ENCODE measurements at regions not wholly inside any gene's neighbourhood (a gene's known extent, or its start where the extent isn't known, plus 50 kb on each side); places are given as distances from the start of the nearest gene placed in this dataset.
"Not testable (repeated sequence)": the region's sequence is repeated elsewhere in the genome, so short reads cannot be mapped to it uniquely, and the experiment has no call there.

DNA sequence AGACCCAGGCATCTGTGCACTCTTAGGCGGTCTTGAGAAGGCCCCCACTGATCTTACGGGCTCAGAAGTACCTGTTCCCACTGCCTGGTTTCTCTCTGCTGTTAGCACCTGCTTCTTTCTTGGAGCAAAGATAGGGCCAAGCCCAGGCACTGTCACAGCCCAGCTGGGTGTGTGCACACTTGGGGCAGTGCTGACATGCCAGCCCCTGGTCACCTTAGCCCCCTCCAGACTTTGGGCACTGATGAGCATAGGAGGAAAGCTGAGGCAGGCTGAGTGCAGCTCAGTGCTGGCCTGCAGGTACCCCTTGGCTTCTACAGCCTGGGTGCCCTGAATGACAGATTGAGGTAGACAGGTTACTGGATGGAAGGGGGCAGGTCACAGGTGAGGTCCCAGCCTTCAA, 105.7 kb upstream of the AHI1 start:
- ChIA-PET CTCF (interaction anchor here (2.0 kb wide), 1 partner anchor 11 kb away, joined by 10 read pairs; no protein-coding TSS in a partner anchor), POLR2A (no interaction called here)

DNA sequence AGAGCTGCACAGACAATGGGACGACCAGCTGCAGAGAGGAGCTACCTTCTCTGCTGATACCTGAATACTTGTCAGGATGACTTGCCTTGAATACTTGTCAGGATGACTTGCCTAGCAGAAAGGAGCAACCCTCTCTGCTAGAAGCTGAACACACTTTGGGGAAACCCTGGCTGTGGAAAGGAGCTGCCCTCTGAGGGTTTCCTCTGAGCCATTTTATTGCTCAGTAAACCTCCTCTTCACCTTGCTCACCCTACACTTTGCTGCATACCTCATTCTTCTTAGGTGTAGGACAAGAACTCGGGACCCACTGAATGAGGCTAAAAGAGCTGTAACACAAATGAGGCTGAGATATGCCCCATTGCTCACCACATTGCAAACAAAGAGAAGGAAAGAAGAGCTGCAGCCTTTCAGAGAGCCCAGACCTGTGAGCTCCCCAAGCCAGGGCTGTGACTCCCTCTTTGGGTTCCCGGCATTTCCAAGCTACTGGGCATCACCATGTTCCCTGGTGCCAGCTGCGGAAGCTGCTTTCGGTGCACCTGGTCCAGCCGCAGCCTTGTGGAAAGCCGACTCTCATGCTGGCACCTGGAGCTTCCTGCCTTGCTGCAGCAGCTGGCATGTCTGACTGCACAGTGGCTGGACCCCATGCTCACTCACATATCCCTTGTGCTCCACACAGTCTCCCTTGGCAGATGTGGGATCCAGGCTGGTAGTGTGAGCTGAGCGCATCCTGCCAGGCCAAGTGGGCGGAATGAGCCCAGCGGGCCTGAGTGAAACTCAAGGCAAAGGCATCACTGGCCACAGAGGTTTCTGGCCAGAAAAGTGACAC, 106.7 kb upstream of the AHI1 start:
- no peaks in the 10 kb centered on the region for H3K9me3 ChIP-seq (ENCODE audit: control extremely low read depth in 1 of 5, control insufficient read depth in 4 of 5, insufficient read depth in 2 of 5, low read depth in 1 of 5, low read length in 4 of 5)
- WGBS (ENCODE audit: insufficient coverage) = 96% methylated on average over 9 of the region's 10 CpGs
- ChIA-PET CTCF (interaction anchor here (2.0 kb wide), 1 partner anchor 12 kb away, joined by 10 read pairs; no protein-coding TSS in a partner anchor), POLR2A (no interaction called here)
- no peak overlapping the region for H3K4me3 ChIP-seq (ENCODE audit: control insufficient read depth in 1 of 7, extremely low read depth in 1 of 7, insufficient read depth in 4 of 7, low read depth in 2 of 7, low read length in 6 of 7)
- DNase-seq = no peak
- no peaks in the 10 kb centered on the region for H3K27me3 ChIP-seq (replicated peaks in 2 of 5; ENCODE audit: control insufficient read depth in 4 of 5, insufficient read depth in 5 of 5, low read length in 4 of 5)
- no peak overlapping the region for H3K27ac ChIP-seq (ENCODE audit: insufficient read depth in 1 of 2, low read depth in 1 of 2, low read length in 2 of 2, poor library complexity in 1 of 2, severe bottlenecking in 2 of 2)
- no peaks in the 10 kb centered on the region for H3K36me3 ChIP-seq (ENCODE audit: control insufficient read depth in 4 of 4, insufficient read depth in 4 of 4, low read length in 3 of 4)
- no peaks in the 10 kb centered on the region for H3K4me1 ChIP-seq (ENCODE audit: control extremely low read depth in 1 of 4, control insufficient read depth in 4 of 4, insufficient read depth in 4 of 4, low read length in 3 of 4)

More for the DNA sequence above, 105.7 kb upstream of the AHI1 start:
- Histone ChIP-seq H3K4me1 (ENCODE audit: control extremely low read depth in 1 of 4, control insufficient read depth in 4 of 4, insufficient read depth in 4 of 4, low read length in 3 of 4) (no peaks in the 10 kb centered on the region), H3K27ac (ENCODE audit: insufficient read depth in 1 of 2, low read depth in 1 of 2, low read length in 2 of 2, poor library complexity in 1 of 2, severe bottlenecking in 2 of 2) (no peak overlapping the region), H3K27me3 (replicated peaks in 2 of 5; ENCODE audit: control insufficient read depth in 4 of 5, insufficient read depth in 5 of 5, low read length in 4 of 5) (no peaks in the 10 kb centered on the region), H3K4me3 (ENCODE audit: control insufficient read depth in 1 of 7, extremely low read depth in 1 of 7, insufficient read depth in 4 of 7, low read depth in 2 of 7, low read length in 6 of 7) (no peak overlapping the region), H3K36me3 (ENCODE audit: control insufficient read depth in 4 of 4, insufficient read depth in 4 of 4, low read length in 3 of 4) (no peaks in the 10 kb centered on the region), H3K9me3 (ENCODE audit: control extremely low read depth in 1 of 5, control insufficient read depth in 4 of 5, insufficient read depth in 2 of 5, low read depth in 1 of 5, low read length in 4 of 5) (no peaks in the 10 kb centered on the region)
- WGBS (ENCODE audit: insufficient coverage) = 100% methylated on average over 2 of the region's 2 CpGs
- no peak for DNase-seq

DNA sequence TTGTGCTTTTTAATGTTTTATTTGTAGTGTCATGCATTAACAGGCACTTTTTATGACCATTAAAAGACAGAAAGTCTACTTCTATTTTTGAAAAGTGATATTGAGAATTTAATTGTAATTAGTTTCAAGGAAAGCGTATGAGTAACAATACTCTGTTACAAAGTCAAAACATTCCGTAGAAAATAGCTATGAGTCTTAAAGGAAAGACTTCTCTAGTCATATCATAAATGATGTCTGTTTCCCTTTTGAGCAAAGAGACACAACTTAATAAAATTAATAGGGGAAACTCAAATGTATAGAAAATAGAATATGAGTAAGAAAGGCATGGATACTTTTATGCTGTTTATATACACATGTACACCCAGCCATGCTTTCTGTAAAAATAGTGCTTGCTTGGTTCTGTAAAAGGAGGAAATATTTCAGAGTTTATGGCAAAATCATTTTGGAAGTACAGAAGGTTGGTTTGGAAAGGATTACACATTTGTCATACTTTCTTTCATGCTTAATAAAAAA, 107.8 kb upstream of the AHI1 start:
- Histone ChIP-seq H3K27me3 (replicated peaks in 2 of 5; ENCODE audit: control insufficient read depth in 4 of 5, insufficient read depth in 5 of 5, low read length in 4 of 5) (no peaks in the 10 kb centered on the region), H3K4me1 (ENCODE audit: control extremely low read depth in 1 of 4, control insufficient read depth in 4 of 4, insufficient read depth in 4 of 4, low read length in 3 of 4) (no peaks in the 10 kb centered on the region), H3K4me3 (ENCODE audit: control insufficient read depth in 1 of 7, extremely low read depth in 1 of 7, insufficient read depth in 4 of 7, low read depth in 2 of 7, low read length in 6 of 7) (no peak overlapping the region), H3K36me3 (ENCODE audit: control insufficient read depth in 4 of 4, insufficient read depth in 4 of 4, low read length in 3 of 4) (no peaks in the 10 kb centered on the region), H3K27ac (ENCODE audit: insufficient read depth in 1 of 2, low read depth in 1 of 2, low read length in 2 of 2, poor library complexity in 1 of 2, severe bottlenecking in 2 of 2) (no peak overlapping the region), H3K9me3 (ENCODE audit: control extremely low read depth in 1 of 5, control insufficient read depth in 4 of 5, insufficient read depth in 2 of 5, low read depth in 1 of 5, low read length in 4 of 5) (no peaks in the 10 kb centered on the region)
- DNase-seq = no peak
- ChIA-PET POLR2A (no interaction called here), CTCF (no interaction called here)
- no CpG with 5 or more reads among the region's 2 CpGs for WGBS (ENCODE audit: insufficient coverage)

DNA sequence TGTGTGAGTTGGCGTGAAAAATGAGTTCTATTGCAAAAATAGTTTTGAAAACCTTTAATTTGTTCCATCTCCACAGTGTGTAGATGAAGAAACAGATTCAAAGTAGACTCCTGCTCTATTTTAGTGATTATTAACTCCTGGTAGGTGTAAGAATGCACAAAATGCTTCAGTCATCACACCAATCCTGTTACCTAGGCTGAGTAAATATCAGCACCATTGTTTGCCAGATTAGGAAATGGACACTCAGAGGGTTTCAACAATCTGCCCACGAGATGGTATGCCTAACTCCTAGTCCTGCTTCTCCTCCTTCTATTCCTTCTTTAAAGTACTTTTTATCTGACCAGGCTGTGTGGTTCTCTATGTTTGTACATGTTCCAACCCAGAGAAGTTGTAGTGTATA, 108.9 kb upstream of the AHI1 start:
- H3K36me3 ChIP-seq (ENCODE audit: control insufficient read depth in 4 of 4, insufficient read depth in 4 of 4, low read length in 3 of 4) = no peaks in the 10 kb centered on the region
- H3K27me3 ChIP-seq (replicated peaks in 2 of 5; ENCODE audit: control insufficient read depth in 4 of 5, insufficient read depth in 5 of 5, low read length in 4 of 5) = no peaks in the 10 kb centered on the region
- H3K4me1 ChIP-seq (ENCODE audit: control extremely low read depth in 1 of 4, control insufficient read depth in 4 of 4, insufficient read depth in 4 of 4, low read length in 3 of 4) = no peaks in the 10 kb centered on the region
- no CpG with 5 or more reads among the region's 2 CpGs for WGBS (ENCODE audit: insufficient coverage)
- no peak for DNase-seq
- CTCF ChIA-PET = no interaction called here
- H3K9me3 ChIP-seq (ENCODE audit: control extremely low read depth in 1 of 5, control insufficient read depth in 4 of 5, insufficient read depth in 2 of 5, low read depth in 1 of 5, low read length in 4 of 5) = no peaks in the 10 kb centered on the region
- H3K27ac ChIP-seq (ENCODE audit: insufficient read depth in 1 of 2, low read depth in 1 of 2, low read length in 2 of 2, poor library complexity in 1 of 2, severe bottlenecking in 2 of 2) = no peak overlapping the region
- POLR2A ChIA-PET = no interaction called here
- H3K4me3 ChIP-seq (ENCODE audit: control insufficient read depth in 1 of 7, extremely low read depth in 1 of 7, insufficient read depth in 4 of 7, low read depth in 2 of 7, low read length in 6 of 7) = no peak overlapping the region

DNA sequence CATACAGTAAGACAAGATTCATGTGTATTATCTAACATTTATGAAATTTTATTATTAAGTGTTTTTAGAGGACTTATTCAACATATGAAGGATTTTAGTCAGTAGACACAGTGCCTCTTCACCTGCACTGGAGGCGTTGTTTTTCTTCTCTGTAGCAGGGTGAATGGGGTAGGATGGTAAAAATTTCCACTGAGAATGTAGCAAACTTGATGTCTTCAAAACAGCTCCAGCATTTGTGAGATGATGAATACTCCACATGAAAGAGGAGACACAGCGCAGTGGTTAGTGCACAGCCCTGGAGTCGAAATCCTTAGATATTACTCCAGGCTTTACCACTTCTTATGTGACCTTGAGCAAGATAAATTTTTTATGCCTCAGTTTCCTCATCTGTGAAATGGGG, 110.5 kb upstream of the AHI1 start:
- Histone ChIP-seq H3K4me3 (ENCODE audit: control insufficient read depth in 1 of 7, extremely low read depth in 1 of 7, insufficient read depth in 4 of 7, low read depth in 2 of 7, low read length in 6 of 7) (no peak overlapping the region), H3K9me3 (ENCODE audit: control extremely low read depth in 1 of 5, control insufficient read depth in 4 of 5, insufficient read depth in 2 of 5, low read depth in 1 of 5, low read length in 4 of 5) (no peaks in the 10 kb centered on the region), H3K36me3 (ENCODE audit: control insufficient read depth in 4 of 4, insufficient read depth in 4 of 4, low read length in 3 of 4) (no peaks in the 10 kb centered on the region), H3K27me3 (replicated peaks in 2 of 5; ENCODE audit: control insufficient read depth in 4 of 5, insufficient read depth in 5 of 5, low read length in 4 of 5) (no peaks in the 10 kb centered on the region), H3K4me1 (ENCODE audit: control extremely low read depth in 1 of 4, control insufficient read depth in 4 of 4, insufficient read depth in 4 of 4, low read length in 3 of 4) (no peaks in the 10 kb centered on the region), H3K27ac (ENCODE audit: insufficient read depth in 1 of 2, low read depth in 1 of 2, low read length in 2 of 2, poor library complexity in 1 of 2, severe bottlenecking in 2 of 2) (no peak overlapping the region)
- no peak for DNase-seq
- ChIA-PET CTCF (no interaction called here), POLR2A (no interaction called here)
- no CpG with 5 or more reads among the region's 3 CpGs for WGBS (ENCODE audit: insufficient coverage)

DNA sequence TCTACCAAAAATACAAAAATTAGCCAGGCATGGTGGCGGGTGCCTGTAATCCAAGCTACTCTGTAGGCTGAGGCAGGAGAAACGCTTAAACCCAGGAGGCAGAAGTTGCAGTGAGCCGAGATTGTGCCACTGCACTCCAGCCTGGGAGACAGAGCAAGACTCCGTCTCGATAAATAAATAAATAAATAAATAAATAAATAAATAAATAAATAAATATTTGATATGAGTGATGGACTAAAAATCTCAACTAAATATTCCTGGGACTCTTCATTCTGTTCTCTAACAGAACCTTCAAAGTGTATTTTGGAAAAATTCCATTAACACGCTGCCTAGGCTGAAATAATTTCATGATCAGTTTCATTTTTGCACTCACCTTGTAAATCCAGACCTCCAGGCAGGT, 112.7 kb upstream of the AHI1 start:
- H3K36me3 ChIP-seq (ENCODE audit: control insufficient read depth in 4 of 4, insufficient read depth in 4 of 4, low read length in 3 of 4); H3K27ac ChIP-seq (ENCODE audit: insufficient read depth in 1 of 2, low read depth in 1 of 2, low read length in 2 of 2, poor library complexity in 1 of 2, severe bottlenecking in 2 of 2); H3K4me3 ChIP-seq (ENCODE audit: control insufficient read depth in 1 of 7, extremely low read depth in 1 of 7, insufficient read depth in 4 of 7, low read depth in 2 of 7, low read length in 6 of 7); H3K27me3 ChIP-seq (replicated peaks in 2 of 5; ENCODE audit: control insufficient read depth in 4 of 5, insufficient read depth in 5 of 5, low read length in 4 of 5); H3K9me3 ChIP-seq (ENCODE audit: control extremely low read depth in 1 of 5, control insufficient read depth in 4 of 5, insufficient read depth in 2 of 5, low read depth in 1 of 5, low read length in 4 of 5); DNase-seq; CTCF ChIA-PET; H3K4me1 ChIP-seq (ENCODE audit: control extremely low read depth in 1 of 4, control insufficient read depth in 4 of 4, insufficient read depth in 4 of 4, low read length in 3 of 4): not testable (repeated sequence)
- POLR2A ChIA-PET = interaction anchor here (0.6 kb wide), 1 partner anchor 131 kb away, joined by 4 read pairs; no protein-coding TSS in a partner anchor
- 100% methylated on average over 2 of the region's 6 CpGs for WGBS (ENCODE audit: insufficient coverage)

DNA sequence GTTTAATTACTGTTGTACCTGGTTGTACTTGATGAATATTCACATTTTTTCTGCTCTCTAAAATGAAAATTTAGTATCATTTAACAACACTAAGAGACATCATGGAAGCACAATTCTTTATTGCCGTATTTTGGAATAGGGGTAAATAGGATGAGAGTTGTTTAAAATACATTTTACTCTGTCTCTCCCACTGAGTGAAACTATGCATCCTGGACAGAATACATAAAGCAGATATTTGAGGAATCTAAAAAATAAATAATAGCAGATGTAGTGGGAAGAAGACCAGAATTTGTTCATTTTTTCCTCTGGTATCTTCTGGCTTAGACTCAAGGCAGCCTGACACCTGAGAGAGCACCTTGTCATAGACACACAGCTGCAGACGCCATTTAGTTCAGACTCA, 119.1 kb upstream of the AHI1 start:
- no peaks in the 10 kb centered on the region for H3K9me3 ChIP-seq (ENCODE audit: control extremely low read depth in 1 of 5, control insufficient read depth in 4 of 5, insufficient read depth in 2 of 5, low read depth in 1 of 5, low read length in 4 of 5)
- H3K4me1 ChIP-seq (ENCODE audit: control extremely low read depth in 1 of 4, control insufficient read depth in 4 of 4, insufficient read depth in 4 of 4, low read length in 3 of 4) = no peaks in the 10 kb centered on the region
- no peak overlapping the region for H3K27ac ChIP-seq (ENCODE audit: insufficient read depth in 1 of 2, low read depth in 1 of 2, low read length in 2 of 2, poor library complexity in 1 of 2, severe bottlenecking in 2 of 2)
- no peaks in the 10 kb centered on the region for H3K36me3 ChIP-seq (ENCODE audit: control insufficient read depth in 4 of 4, insufficient read depth in 4 of 4, low read length in 3 of 4)
- no peak for DNase-seq
- CTCF ChIA-PET = no interaction called here
- POLR2A ChIA-PET = no interaction called here
- 100% methylated on average over 1 of the region's 2 CpGs for WGBS (ENCODE audit: insufficient coverage)
- H3K27me3 ChIP-seq (replicated peaks in 2 of 5; ENCODE audit: control insufficient read depth in 4 of 5, insufficient read depth in 5 of 5, low read length in 4 of 5) = no peaks in the 10 kb centered on the region
- no peak overlapping the region for H3K4me3 ChIP-seq (ENCODE audit: control insufficient read depth in 1 of 7, extremely low read depth in 1 of 7, insufficient read depth in 4 of 7, low read depth in 2 of 7, low read length in 6 of 7)
